Upper lobe of right lung (tissue), 1 donor: ENCODE measurements at regions not wholly inside any gene's neighbourhood (a gene's known extent, or its start where the extent isn't known, plus 50 kb on each side); places are given as distances from the start of the nearest gene placed in this dataset.

Experiments used
- ATAC-seq: fragments of 200-7000 bp; cut with Tn5 transposase; one replicate; pipeline ENCODE4 v1.9.1; 2020; ENCODE audit warnings: mild to moderate bottlenecking, moderate library complexity
- DNase-seq: peaks from one replicate; pipeline ENCODE4 v3.0.0-alpha.2; 2020
- H3K27ac ChIP-seq: fragments of 200-600 bp; one replicate; pipeline ENCODE4 v1.8.0; 2022
- H3K27me3 ChIP-seq: fragments of 200-600 bp; one replicate; pipeline ENCODE4 v1.8.0; 2022; ENCODE audit warnings: mild to moderate bottlenecking
- H3K36me3 ChIP-seq: fragments of 200-600 bp; one replicate; pipeline ENCODE4 v1.8.0; 2022
- H3K4me1 ChIP-seq: fragments of 200-600 bp; one replicate; pipeline ENCODE4 v1.8.0; 2022
- H3K4me3 ChIP-seq: fragments of 200-600 bp; one replicate; pipeline ENCODE4 v1.8.0; 2022; ENCODE audit warnings: mild to moderate bottlenecking
- H3K9me3 ChIP-seq: fragments of 200-600 bp; one replicate; pipeline ENCODE4 v1.8.0; 2022
- CTCF ChIP-seq: fragments of 200-600 bp; IDR thresholded peaks from one replicate; pipeline ENCODE4 v1.8.0; 2022; ENCODE audit warnings: antibody characterized with exemption
- intact Hi-C: fragments of 100-400 bp; cut with DNase I; formaldehyde crosslinking; loops from one replicate; pipeline ENCODE4 v1.11.0; 2022
- donor health status: DM: no; HTN: yes; CAD: no; lungs with severe emphysema.

- H3K4me3 ChIP-seq, result no peak overlapping the region
- no peak for TF ChIP-seq CTCF
- H3K4me1 ChIP-seq, result no peaks in the 10 kb centered on the region
- no peak overlapping the region for H3K27ac ChIP-seq
- intact Hi-C loops, result no loop called here
- no peaks in the 10 kb centered on the region for H3K9me3 ChIP-seq
- no peaks in the 10 kb centered on the region for H3K27me3 ChIP-seq
- ATAC-seq (no peak), DNase-seq (no peak)
- H3K36me3 ChIP-seq, result no peaks in the 10 kb centered on the region
These were observed 368.3 kb upstream of the OLFM3 start for GRCh38 chr1:102365071-102365470.

- H3K9me3 ChIP-seq, result no peaks in the 10 kb centered on the region
- intact Hi-C loops, result no loop called here
- no peaks in the 10 kb centered on the region for H3K36me3 ChIP-seq
- H3K27ac ChIP-seq, result no peak overlapping the region
- no peak for TF ChIP-seq CTCF
- H3K27me3 ChIP-seq, result no peaks in the 10 kb centered on the region
- no peaks in the 10 kb centered on the region for H3K4me1 ChIP-seq
- DNase-seq (no peak), ATAC-seq (no peak)
- H3K4me3 ChIP-seq, result no peak overlapping the region
These were observed 339.9 kb upstream of the OLFM3 start for GRCh38 chr1:102336602-102337001.

- DNase-seq (no peak), ATAC-seq (no peak)
- intact Hi-C loops, result no loop called here
- TF ChIP-seq CTCF, result no peak
- H3K27me3 ChIP-seq, result no peaks in the 10 kb centered on the region
- no peaks in the 10 kb centered on the region for H3K4me1 ChIP-seq
- no peak overlapping the region for H3K4me3 ChIP-seq
- no peaks in the 10 kb centered on the region for H3K9me3 ChIP-seq
- no peaks in the 10 kb centered on the region for H3K36me3 ChIP-seq
- H3K27ac ChIP-seq, result no peak overlapping the region
These were observed 321.5 kb upstream of the OLFM3 start for GRCh38 chr1:102318104-102318806.

- H3K27me3 ChIP-seq, result no peaks in the 10 kb centered on the region
- no peak for ATAC-seq
- no peak for DNase-seq
- intact Hi-C loops, result no loop called here
- H3K36me3 ChIP-seq, result no peaks in the 10 kb centered on the region
- TF ChIP-seq CTCF, result no peak
- no peaks in the 10 kb centered on the region for H3K9me3 ChIP-seq
- no peak overlapping the region for H3K4me3 ChIP-seq
- no peak overlapping the region for H3K27ac ChIP-seq
- no peaks in the 10 kb centered on the region for H3K4me1 ChIP-seq
These were observed 318.4 kb upstream of the OLFM3 start for GRCh38 chr1:102315096-102315495.

GRCh38 chr1:102296116-102296515, 299.4 kb upstream of the OLFM3 start:
- intact Hi-C loops, result no loop called here
- Histone ChIP-seq H3K27ac (no peak overlapping the region), H3K4me1 (no peaks in the 10 kb centered on the region), H3K27me3 (no peaks in the 10 kb centered on the region), H3K36me3 (no peaks in the 10 kb centered on the region), H3K9me3 (no peaks in the 10 kb centered on the region), H3K4me3 (no peak overlapping the region)
- DNase-seq (no peak), ATAC-seq (no peak)
- no peak for TF ChIP-seq CTCF

- DNase-seq (no peak), ATAC-seq (no peak)
- Histone ChIP-seq H3K27ac (no peak overlapping the region), H3K4me1 (no peaks in the 10 kb centered on the region), H3K36me3 (no peaks in the 10 kb centered on the region), H3K4me3 (no peak overlapping the region), H3K9me3 (no peaks in the 10 kb centered on the region), H3K27me3 (no peaks in the 10 kb centered on the region)
- intact Hi-C loops, result no loop called here
- no peak for TF ChIP-seq CTCF
These were observed 286.2 kb upstream of the OLFM3 start for GRCh38 chr1:102282955-102283354.
